Dermis microvascular lymphatic vessel endothelial cell (primary cell): ENCODE measurements at regions not wholly inside any gene's neighbourhood (a gene's known extent, or its start where the extent isn't known, plus 50 kb on each side); places are given as distances from the start of the nearest gene placed in this dataset.
A peak's percentile ranks its signal among the peaks of the same experiment; 100 is the strongest.

Experiments
- DNase-seq, 2 donors: peaks; one replicate each; pipeline versions ENCODE4 v3.0.0 to v3.0.0-alpha.2; 2010; ENCODE audit warnings: low read depth in 2 of 2

GRCh38 chr1:185512442-185512841 lies 195.4 kb upstream of the IVNS1ABP start:
- DNase-seq: no peak

DNA sequence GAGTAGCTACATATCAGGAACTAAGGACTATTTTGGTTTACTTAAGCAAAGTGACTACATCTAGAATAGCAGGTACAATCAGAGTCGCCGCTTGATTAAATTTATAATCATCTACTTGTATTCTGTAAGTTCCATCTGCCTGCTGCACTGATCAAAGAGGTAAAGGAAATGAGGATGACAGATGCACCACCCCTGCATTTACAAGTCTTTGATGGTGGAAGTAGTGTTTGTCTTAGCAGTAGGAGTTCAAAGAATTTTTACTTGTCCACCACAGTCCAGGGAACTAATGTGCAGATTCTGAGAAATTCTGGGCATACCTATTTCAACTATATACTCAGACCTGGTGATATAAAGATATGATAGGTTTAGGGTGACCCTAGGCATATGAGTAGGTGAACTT lies 184.1 kb upstream of the IVNS1ABP start:
- no peak for DNase-seq

GRCh38 chr1:185500001-185500626 lies 183.1 kb upstream of the IVNS1ABP start:
- DNase-seq: peak in 1 of 2 donors; percentile 65

- no peak for DNase-seq
Observed at GRCh38 chr1:185498207-185498606, 181.2 kb upstream of the IVNS1ABP start.

DNA sequence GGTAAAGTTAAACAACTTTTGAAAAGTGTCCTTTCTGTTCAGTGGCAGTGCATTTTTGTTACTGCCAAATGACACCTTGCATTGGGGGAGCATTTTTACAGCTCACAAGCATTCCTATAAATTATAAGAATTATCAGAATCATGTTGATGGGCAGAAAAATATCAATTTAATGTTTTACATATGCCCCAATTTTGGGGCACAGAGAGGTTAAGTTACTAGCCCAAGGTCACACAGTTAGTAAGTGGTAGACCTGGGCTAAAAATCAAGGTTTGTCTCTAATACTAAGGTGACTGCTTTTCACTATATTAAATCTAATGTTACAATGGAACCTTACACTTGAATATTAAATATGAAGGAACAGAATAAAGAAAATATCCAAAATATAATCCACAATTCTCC lies 180.1 kb upstream of the IVNS1ABP start:
- no peak for DNase-seq

- DNase-seq: no peak
Observed at GRCh38 chr1:185495898-185496297, 178.9 kb upstream of the IVNS1ABP start.

DNA sequence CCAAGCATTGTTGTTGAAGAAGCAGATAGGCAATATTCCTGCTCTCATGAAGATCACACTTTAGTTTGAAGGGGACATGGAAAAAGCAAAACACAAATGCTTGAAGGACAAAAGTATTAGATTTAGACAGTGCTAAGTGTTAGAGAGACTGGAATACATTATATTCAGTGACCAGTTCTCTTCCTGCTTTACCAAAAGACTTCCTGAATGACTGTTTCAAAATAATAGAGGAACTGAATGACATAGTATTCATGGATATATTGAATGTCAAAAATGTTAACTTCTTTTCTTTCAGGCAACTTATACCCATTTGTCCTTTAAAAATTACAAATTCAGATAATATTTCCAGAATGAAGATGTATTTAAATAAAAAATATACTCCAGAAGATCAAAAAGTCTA lies 178.0 kb upstream of the IVNS1ABP start:
- DNase-seq: peak in 1 of 2 donors; percentile 11

GRCh38 chr1:185492089-185492825 lies 175.2 kb upstream of the IVNS1ABP start:
- no peak for DNase-seq

- no peak for DNase-seq
Observed at GRCh38 chr1:185491604-185492003, 174.6 kb upstream of the IVNS1ABP start.

GRCh38 chr1:185490924-185491323 lies 173.9 kb upstream of the IVNS1ABP start:
- DNase-seq: no peak

DNA sequence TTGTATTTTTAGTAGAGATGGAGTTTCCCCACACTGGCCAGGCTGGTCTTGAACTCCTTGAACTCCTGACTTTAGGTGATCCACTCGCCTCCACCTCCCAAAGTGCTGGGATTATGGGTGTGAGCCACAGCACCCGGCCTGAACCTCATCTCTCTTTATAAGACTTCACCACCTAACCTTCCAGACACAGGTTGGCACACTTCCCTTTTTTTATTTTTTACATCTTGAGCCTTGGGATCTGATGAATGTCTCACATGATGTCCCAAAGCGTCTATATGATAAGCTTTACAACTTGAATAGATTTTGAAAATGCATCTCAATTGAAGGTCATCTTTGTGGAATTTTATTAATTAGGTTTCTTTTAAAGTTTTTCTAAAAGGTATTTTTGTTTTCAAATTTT lies 172.4 kb upstream of the IVNS1ABP start:
- DNase-seq: no peak

DNA sequence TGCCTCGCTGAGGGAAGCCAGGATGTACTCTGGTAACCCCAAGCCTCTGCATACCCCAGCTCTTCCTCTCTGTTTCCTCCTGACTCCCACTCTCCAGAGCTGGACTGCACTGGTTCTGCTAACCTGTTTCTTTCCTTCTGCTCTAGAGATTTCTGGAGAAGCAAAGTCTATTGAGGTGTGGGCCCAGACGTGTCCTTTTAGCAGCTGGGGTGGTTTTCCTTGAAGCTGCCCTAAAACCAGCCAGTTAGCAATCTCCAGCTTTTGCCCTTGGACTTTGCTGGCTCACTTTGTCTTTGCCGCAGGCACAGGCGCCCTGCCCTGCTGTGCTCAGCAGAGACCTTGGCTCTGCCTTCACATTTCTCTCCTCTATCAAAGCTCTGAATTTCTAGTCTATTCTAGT lies 171.8 kb upstream of the IVNS1ABP start:
- no peak for DNase-seq

GRCh38 chr1:185487936-185488335 lies 170.9 kb upstream of the IVNS1ABP start:
- DNase-seq: no peak

DNA sequence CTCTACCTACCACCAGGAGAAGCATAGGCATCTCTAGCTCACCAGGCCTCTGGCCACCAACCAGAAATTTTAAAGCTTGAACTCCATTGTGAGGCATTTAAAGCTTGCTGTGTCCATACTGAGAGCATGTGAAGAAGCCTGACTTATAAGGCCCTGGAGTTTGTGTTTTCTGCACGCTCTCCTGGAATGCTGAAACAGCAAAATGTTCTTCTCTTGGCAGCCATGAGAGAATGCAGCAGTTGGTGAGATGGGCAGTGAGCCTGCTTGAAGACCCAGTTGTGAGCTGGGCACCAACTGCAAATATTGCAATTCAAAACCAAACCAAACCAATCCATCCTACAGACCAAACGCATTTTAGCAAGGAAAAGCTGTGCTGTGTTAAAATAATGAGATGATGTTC lies 170.0 kb upstream of the IVNS1ABP start:
- DNase-seq: no peak

- DNase-seq: no peak
Observed at GRCh38 chr1:185486346-185486745, 169.3 kb upstream of the IVNS1ABP start.

DNA sequence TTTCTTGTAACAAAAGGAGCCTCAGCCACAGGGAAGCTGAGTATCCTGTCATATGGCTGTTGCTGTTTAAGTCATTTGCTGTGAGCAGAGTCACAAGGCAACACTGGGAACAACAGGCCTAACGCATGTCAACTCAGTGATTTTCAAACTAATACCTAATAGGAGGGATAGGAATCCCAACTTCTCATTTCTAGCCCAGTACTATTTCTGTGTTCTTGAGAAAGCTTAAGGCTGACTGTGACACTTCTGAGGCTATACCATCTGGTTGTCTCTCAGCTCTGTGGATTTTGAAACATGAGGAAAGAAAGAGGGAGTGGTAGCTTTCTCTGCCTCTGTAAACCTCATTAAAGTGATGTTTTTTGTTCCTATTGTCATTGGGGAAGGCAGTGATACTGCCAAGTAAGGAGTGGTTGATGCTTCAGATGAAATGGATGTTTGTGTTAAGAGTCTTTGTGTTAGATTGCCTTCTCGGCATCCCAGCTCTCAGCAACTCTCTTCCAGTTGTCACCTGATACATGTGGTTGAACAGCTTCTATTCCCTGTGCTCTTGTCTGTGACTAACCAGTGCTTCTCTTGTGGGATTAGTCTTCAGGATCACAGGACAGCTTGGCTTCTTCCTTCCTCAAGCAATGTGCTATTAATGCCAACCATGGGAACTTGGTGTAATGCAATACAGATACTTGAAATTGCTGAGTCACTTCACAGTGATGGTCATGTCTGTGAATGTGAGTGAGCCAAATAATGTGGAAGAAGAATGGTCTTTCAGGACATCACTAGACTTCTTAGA lies 166.8 kb upstream of the IVNS1ABP start:
- peak in 1 of 2 donors; percentile 42 for DNase-seq

GRCh38 chr1:185483217-185483616 lies 166.2 kb upstream of the IVNS1ABP start:
- no peak for DNase-seq

GRCh38 chr1:185480545-185480944 lies 163.5 kb upstream of the IVNS1ABP start:
- no peak for DNase-seq

GRCh38 chr1:185479796-185480195 lies 162.8 kb upstream of the IVNS1ABP start:
- no peak for DNase-seq

DNA sequence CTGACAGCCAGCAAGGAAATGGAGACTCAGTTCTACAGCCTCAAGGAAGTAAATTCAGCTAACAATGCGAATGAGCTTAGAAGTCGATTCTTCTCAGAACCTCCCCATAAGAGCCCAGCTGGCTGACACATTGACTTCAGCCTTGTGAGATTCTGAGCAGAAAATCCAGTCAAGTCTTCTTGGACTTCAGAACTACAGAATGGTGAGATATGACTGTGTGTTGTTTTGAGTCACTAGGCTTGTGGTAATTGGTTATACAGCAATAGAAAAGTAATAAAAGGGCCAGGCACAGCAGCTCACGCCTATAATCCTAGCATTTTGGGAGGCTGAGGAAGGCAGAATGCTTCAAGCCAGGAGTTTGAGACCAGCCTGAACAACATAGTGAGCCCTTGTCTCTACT lies 161.8 kb upstream of the IVNS1ABP start:
- no peak for DNase-seq

DNA sequence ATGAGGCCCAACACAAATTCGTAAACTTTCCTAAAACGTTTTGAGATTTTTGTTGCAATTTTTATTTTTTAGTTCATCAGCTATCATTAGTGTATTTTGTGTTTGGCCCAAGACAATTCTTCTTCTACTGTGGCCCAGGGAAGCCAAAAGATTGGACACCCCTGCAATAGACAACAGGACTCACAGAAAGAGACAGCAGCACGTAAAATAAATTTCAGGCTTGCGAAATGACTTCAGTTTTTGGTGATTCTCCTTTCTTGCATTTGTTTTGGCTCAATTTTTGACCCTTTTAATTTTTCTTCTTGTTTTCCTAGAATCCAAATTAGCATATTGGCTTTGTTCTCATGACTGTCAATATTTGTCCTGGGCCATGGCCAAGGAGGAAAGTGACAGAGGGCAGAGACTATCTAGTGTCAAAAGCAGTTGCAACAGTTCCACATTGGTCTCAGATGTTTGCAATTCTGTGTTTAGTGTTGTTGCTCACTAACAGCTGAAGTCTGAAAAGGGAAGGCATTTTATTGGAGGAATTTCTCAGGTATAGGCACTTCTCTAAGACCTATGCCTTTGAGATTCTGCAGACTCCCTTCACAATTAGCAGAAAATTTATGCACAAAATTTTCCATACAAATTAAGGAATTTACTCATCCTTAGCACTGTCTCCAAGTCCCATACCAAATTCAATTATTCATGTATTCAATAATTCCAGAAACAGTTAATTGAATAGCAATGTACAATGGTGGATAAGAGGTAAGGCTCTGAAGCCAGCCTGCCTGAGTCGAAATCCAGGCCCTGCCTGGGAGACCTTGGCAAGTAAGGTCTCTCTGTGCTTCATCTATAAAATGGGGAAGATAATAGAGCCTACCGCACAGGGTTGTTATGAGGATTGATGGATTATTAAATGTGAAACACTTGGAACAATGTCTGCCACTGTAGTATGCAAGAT lies 160.9 kb upstream of the IVNS1ABP start:
- DNase-seq: peak in 1 of 2 donors; percentile 12
